ENCODE measurements at regions not wholly inside any gene's neighbourhood (a gene's known extent, or its start where the extent isn't known, plus 50 kb on each side); places are given as distances from the start of the nearest gene placed in this dataset.

- TF ChIP-seq, protein P1, sequence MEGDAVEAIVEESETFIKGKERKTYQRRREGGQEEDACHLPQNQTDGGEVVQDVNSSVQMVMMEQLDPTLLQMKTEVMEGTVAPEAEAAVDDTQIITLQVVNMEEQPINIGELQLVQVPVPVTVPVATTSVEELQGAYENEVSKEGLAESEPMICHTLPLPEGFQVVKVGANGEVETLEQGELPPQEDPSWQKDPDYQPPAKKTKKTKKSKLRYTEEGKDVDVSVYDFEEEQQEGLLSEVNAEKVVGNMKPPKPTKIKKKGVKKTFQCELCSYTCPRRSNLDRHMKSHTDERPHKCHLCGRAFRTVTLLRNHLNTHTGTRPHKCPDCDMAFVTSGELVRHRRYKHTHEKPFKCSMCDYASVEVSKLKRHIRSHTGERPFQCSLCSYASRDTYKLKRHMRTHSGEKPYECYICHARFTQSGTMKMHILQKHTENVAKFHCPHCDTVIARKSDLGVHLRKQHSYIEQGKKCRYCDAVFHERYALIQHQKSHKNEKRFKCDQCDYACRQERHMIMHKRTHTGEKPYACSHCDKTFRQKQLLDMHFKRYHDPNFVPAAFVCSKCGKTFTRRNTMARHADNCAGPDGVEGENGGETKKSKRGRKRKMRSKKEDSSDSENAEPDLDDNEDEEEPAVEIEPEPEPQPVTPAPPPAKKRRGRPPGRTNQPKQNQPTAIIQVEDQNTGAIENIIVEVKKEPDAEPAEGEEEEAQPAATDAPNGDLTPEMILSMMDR (IDR thresholded peaks at IDR 0.05; ENCODE audit: low read depth, low read length, poor library complexity, severe bottlenecking), result no peak
- no peak for TF ChIP-seq EZH2phosphoT487 (IDR thresholded peaks at IDR 0.05; ENCODE audit: borderline replicate concordance, low read length)
- Histone ChIP-seq H3K36me3 (ENCODE audit: control insufficient read depth, low read length) (no peaks in the 10 kb centered on the region), H3F3A (ENCODE audit: control insufficient read depth, insufficient read depth) (no peaks in the 10 kb centered on the region), H3K4me1 (ENCODE audit: control insufficient read depth, low read length) (no peaks in the 10 kb centered on the region), H3K79me2 (ENCODE audit: control insufficient read depth, low read length) (no peaks in the 10 kb centered on the region), H3K27ac (ENCODE audit: low read depth, low read length) (no peak overlapping the region), H3K9me3 (ENCODE audit: control insufficient read depth, insufficient read depth, low read length) (no peaks in the 10 kb centered on the region), H3K27me3 (ENCODE audit: control insufficient read depth, low read length) (0 out of 2 replicates have a peak, but pooled peaks cover 4% of the 10 kb centered on the region), H3K4me3 (ENCODE audit: low read length) (no peak overlapping the region), H4K20me1 (ENCODE audit: control insufficient read depth, insufficient read depth, low read depth, low read length) (no peaks in the 10 kb centered on the region), H3K4me2 (ENCODE audit: low read length) (no peak overlapping the region), H3K9me2 (replicated peaks; ENCODE audit: control insufficient read depth, low read length) (no peaks in the 10 kb centered on the region)
Observed at GRCh38 chr17:36750316-36750885, 149.0 kb downstream of the MRM1 start.

GRCh38 chr17:36752096-36752888 is 150.9 kb downstream of the MRM1 start:
- Histone ChIP-seq H3K4me1 (ENCODE audit: control insufficient read depth, low read length) (no peaks in the 10 kb centered on the region), H3K27me3 (ENCODE audit: control insufficient read depth, low read length) (peaks cover 4% of the 10 kb centered on the region; the same call in 1 of the 2 replicates), H3K9me3 (ENCODE audit: control insufficient read depth, insufficient read depth, low read length) (no peaks in the 10 kb centered on the region), H3K9me2 (replicated peaks; ENCODE audit: control insufficient read depth, low read length) (no peaks in the 10 kb centered on the region), H3K4me3 (ENCODE audit: low read length) (no peak overlapping the region), H3K79me2 (ENCODE audit: control insufficient read depth, low read length) (no peaks in the 10 kb centered on the region), H3K36me3 (ENCODE audit: control insufficient read depth, low read length) (no peaks in the 10 kb centered on the region), H3K4me2 (ENCODE audit: low read length) (no peak overlapping the region), H3F3A (ENCODE audit: control insufficient read depth, insufficient read depth) (no peaks in the 10 kb centered on the region), H3K27ac (ENCODE audit: low read depth, low read length) (no peak overlapping the region), H4K20me1 (ENCODE audit: control insufficient read depth, insufficient read depth, low read depth, low read length) (no peaks in the 10 kb centered on the region)
- TF ChIP-seq, protein P1 (IDR thresholded peaks at IDR 0.05; ENCODE audit: low read depth, low read length, poor library complexity, severe bottlenecking), result no peak
- TF ChIP-seq EZH2phosphoT487 (IDR thresholded peaks at IDR 0.05; ENCODE audit: borderline replicate concordance, low read length), result no peak

DNA sequence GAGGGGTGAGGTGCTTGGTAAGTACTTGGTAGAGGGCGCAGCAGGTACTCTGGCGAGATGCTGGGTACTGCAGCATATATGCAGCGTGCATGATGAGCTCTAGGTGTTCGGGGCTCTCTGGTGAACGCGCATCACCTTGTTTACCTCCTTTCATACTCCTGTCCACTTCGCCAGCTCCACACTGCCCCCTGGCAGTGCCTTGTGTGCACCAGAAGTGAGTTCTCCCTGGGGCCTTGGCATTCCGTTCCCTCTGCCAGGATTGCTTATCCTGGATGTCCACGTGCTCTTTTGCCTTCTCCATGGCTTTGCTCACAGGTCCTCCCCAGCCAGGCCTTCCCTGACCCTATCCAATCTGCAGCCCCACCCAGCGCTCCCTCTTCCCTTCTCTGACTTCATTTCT is 154.2 kb downstream of the MRM1 start:
- Histone ChIP-seq H3K4me2 (ENCODE audit: low read length) (no peak overlapping the region), H3K36me3 (ENCODE audit: control insufficient read depth, low read length) (no peaks in the 10 kb centered on the region), H3K4me3 (ENCODE audit: low read length) (no peak overlapping the region), H3K79me2 (ENCODE audit: control insufficient read depth, low read length) (no peaks in the 10 kb centered on the region), H3K27ac (ENCODE audit: low read depth, low read length) (no peak overlapping the region), H3K9me2 (replicated peaks; ENCODE audit: control insufficient read depth, low read length) (no peaks in the 10 kb centered on the region), H3K27me3 (ENCODE audit: control insufficient read depth, low read length) (peaks cover 4% of the 10 kb centered on the region; the same call in 1 of the 2 replicates), H3K4me1 (ENCODE audit: control insufficient read depth, low read length) (no peaks in the 10 kb centered on the region), H4K20me1 (ENCODE audit: control insufficient read depth, insufficient read depth, low read depth, low read length) (no peaks in the 10 kb centered on the region), H3K9me3 (ENCODE audit: control insufficient read depth, insufficient read depth, low read length) (no peaks in the 10 kb centered on the region), H3F3A (ENCODE audit: control insufficient read depth, insufficient read depth) (no peaks in the 10 kb centered on the region)
- TF ChIP-seq, protein P1 (IDR thresholded peaks at IDR 0.05; ENCODE audit: low read depth, low read length, poor library complexity, severe bottlenecking), result peak; percentile 57
- TF ChIP-seq EZH2phosphoT487 (IDR thresholded peaks at IDR 0.05; ENCODE audit: borderline replicate concordance, low read length), result no peak
